Right atrium auricular region (tissue), 2 donors: ENCODE measurements at regions not wholly inside any gene's neighbourhood (a gene's known extent, or its start where the extent isn't known, plus 50 kb on each side); places are given as distances from the start of the nearest gene placed in this dataset.
A peak's percentile ranks its signal among the peaks of the same experiment; 100 is the strongest.
"Not testable (repeated sequence)": the region's sequence is repeated elsewhere in the genome, so short reads cannot be mapped to it uniquely, and the experiment has no call there.

Experiments
- DNase-seq: peaks from one replicate; pipeline ENCODE4 v3.0.0-alpha.2; 2019; ENCODE audit warnings: low spot score
- H3K27ac ChIP-seq, 2 donors: fragments of 200-600 bp; sonication (generic); 1 replicate in 1 of 2; 2 replicates in 1 of 2; pipeline ENCODE4 v1.5.1; 2016 to 2019
- H3K27me3 ChIP-seq, 2 donors: fragments of 200-600 bp; sonication (generic); one replicate each; pipeline versions ENCODE4 v1.5.1 to v1.6.0; 2017 to 2019
- H3K36me3 ChIP-seq: fragments of 200-600 bp; sonication (generic); one replicate; pipeline ENCODE4 v1.5.1; 2016
- H3K4me1 ChIP-seq, 2 donors: fragments of 200-600 bp; sonication (generic); one replicate each; pipeline versions ENCODE4 v1.5.1 to v1.6.0; 2017 to 2019
- H3K4me3 ChIP-seq, 2 donors: fragments of 200-600 bp; sonication (generic); 1 replicate in 1 of 2; 2 replicates in 1 of 2; pipeline ENCODE4 v1.5.1; 2017 to 2019; ENCODE audit warnings: mild to moderate bottlenecking in 1 of 2, moderate library complexity in 1 of 2
- H3K9me3 ChIP-seq, 2 donors: fragments of 200-600 bp; sonication (generic); one replicate each; pipeline ENCODE4 v1.5.1; 2019
- CTCF ChIP-seq, 2 donors: fragments of 200-600 bp; sonication (generic); IDR thresholded peaks; one replicate each; pipeline ENCODE4 v1.5.1; 2019; ENCODE audit warnings: antibody characterized with exemption in 2 of 2

- TF ChIP-seq CTCF (IDR thresholded peaks at IDR 0.05) = no peak
These were observed 71.9 kb upstream of the CNEP1R1 start for GRCh38 chr16:49953090-49953489.

GRCh38 chr16:49955858-49956257 lies 69.2 kb upstream of the CNEP1R1 start:
- Histone ChIP-seq H3K27me3 (no peaks in the 10 kb centered on the region), H3K9me3 (no peaks in the 10 kb centered on the region), H3K36me3 (no peaks in the 10 kb centered on the region), H3K4me3 (no peak overlapping the region), H3K4me1 (no peaks in the 10 kb centered on the region), H3K27ac (no peak overlapping the region)
- TF ChIP-seq CTCF (IDR thresholded peaks at IDR 0.05) = no peak
- DNase-seq = no peak

More at GRCh38 chr16:49953090-49953489, 71.9 kb upstream of the CNEP1R1 start:
- Histone ChIP-seq H3K27ac (no peak overlapping the region), H3K36me3 (no peaks in the 10 kb centered on the region), H3K27me3 (no peaks in the 10 kb centered on the region), H3K9me3 (no peaks in the 10 kb centered on the region), H3K4me3 (no peak overlapping the region), H3K4me1 (no peaks in the 10 kb centered on the region)
- no peak for DNase-seq

GRCh38 chr16:49956915-49957314 lies 68.1 kb upstream of the CNEP1R1 start:
- Histone ChIP-seq H3K36me3 (no peaks in the 10 kb centered on the region), H3K9me3 (no peaks in the 10 kb centered on the region), H3K27ac (no peak overlapping the region), H3K4me1 (no peaks in the 10 kb centered on the region), H3K27me3 (no peaks in the 10 kb centered on the region), H3K4me3 (no peak overlapping the region)
- TF ChIP-seq CTCF (IDR thresholded peaks at IDR 0.05) = no peak
- peak; percentile 34 for DNase-seq

GRCh38 chr16:49958448-49958847 lies 66.6 kb upstream of the CNEP1R1 start:
- Histone ChIP-seq H3K4me1 (no peaks in the 10 kb centered on the region), H3K36me3 (no peaks in the 10 kb centered on the region), H3K4me3 (no peak overlapping the region), H3K27me3 (no peaks in the 10 kb centered on the region), H3K9me3 (no peaks in the 10 kb centered on the region), H3K27ac (no peak overlapping the region)
- no peak for TF ChIP-seq CTCF (IDR thresholded peaks at IDR 0.05)
- DNase-seq = no peak

GRCh38 chr16:49959552-49960277 lies 65.3 kb upstream of the CNEP1R1 start:
- H3K27me3 ChIP-seq = no peaks in the 10 kb centered on the region
- TF ChIP-seq CTCF (IDR thresholded peaks at IDR 0.05) = no peak
- no peaks in the 10 kb centered on the region for H3K4me1 ChIP-seq
- H3K27ac ChIP-seq = no peak overlapping the region
- DNase-seq = no peak
- no peaks in the 10 kb centered on the region for H3K9me3 ChIP-seq
- H3K36me3 ChIP-seq = no peaks in the 10 kb centered on the region
- no peak overlapping the region for H3K4me3 ChIP-seq

- Histone ChIP-seq H3K27me3 (no peaks in the 10 kb centered on the region), H3K4me3 (no peak overlapping the region), H3K4me1 (no peaks in the 10 kb centered on the region), H3K9me3 (no peaks in the 10 kb centered on the region), H3K27ac (no peak overlapping the region), H3K36me3 (no peaks in the 10 kb centered on the region)
- TF ChIP-seq CTCF (IDR thresholded peaks at IDR 0.05) = no peak
- DNase-seq = no peak
These were observed 63.9 kb upstream of the CNEP1R1 start for GRCh38 chr16:49961089-49961488.

GRCh38 chr16:49962566-49962965 lies 62.5 kb upstream of the CNEP1R1 start:
- H3K36me3 ChIP-seq, H3K9me3 ChIP-seq, H3K27me3 ChIP-seq, H3K4me3 ChIP-seq, DNase-seq, H3K4me1 ChIP-seq, H3K27ac ChIP-seq: not testable (repeated sequence)
